DOHH2 (cell line): ENCODE measurements at regions not wholly inside any gene's neighbourhood (a gene's known extent, or its start where the extent isn't known, plus 50 kb on each side); places are given as distances from the start of the nearest gene placed in this dataset.

ENCODE experiments used
- H3F3A ChIP-seq: fragments of 200-600 bp; sonication (generic), shearing (Covaris generic); 2 replicates; pipeline ENCODE4 v1.6.0; 2016; ENCODE audit warnings: antibody characterized with exemption, mild to moderate bottlenecking; ENCODE audit not compliant: control insufficient read depth, insufficient read depth
- H3K27ac ChIP-seq: fragments of 200-600 bp; sonication (generic); 2 replicates; pipeline ENCODE4 v1.5.1; 2014; ENCODE audit warnings: low read depth, mild to moderate bottlenecking, low read length, moderate library complexity
- H3K27me3 ChIP-seq: fragments of 200-600 bp; sonication (generic); 2 replicates; pipeline ENCODE4 v1.6.1; 2014; ENCODE audit warnings: mild to moderate bottlenecking, low read length, mixed read lengths; ENCODE audit not compliant: control insufficient read depth
- H3K36me3 ChIP-seq: fragments of 200-600 bp; sonication (generic); 2 replicates; pipeline ENCODE4 v1.6.1; 2014; ENCODE audit warnings: mild to moderate bottlenecking, low read length, moderate library complexity, mixed read lengths; ENCODE audit not compliant: control insufficient read depth
- H3K4me1 ChIP-seq: fragments of 200-600 bp; sonication (generic); 2 replicates; pipeline ENCODE4 v1.6.1; 2014; ENCODE audit warnings: mild to moderate bottlenecking, low read length, mixed read lengths; ENCODE audit not compliant: control insufficient read depth
- H3K4me2 ChIP-seq: fragments of 200-600 bp; sonication (generic); 2 replicates; pipeline ENCODE4 v1.6.0; 2014; ENCODE audit warnings: mild to moderate bottlenecking, low read length, moderate library complexity
- H3K4me3 ChIP-seq: fragments of 200-600 bp; sonication (generic); 2 replicates; pipeline ENCODE4 v1.5.1; 2014; ENCODE audit warnings: mild to moderate bottlenecking, low read length, mixed read lengths
- H3K79me2 ChIP-seq: fragments of 200-600 bp; sonication (generic); 2 replicates; pipeline ENCODE4 v1.6.1; 2014; ENCODE audit warnings: mild to moderate bottlenecking, low read length, mixed read lengths; ENCODE audit not compliant: control insufficient read depth
- H3K9me2 ChIP-seq: fragments of 200-600 bp; sonication (generic); replicated peaks from 2 replicates; pipeline ENCODE4 v1.6.1; 2014; ENCODE audit warnings: mild to moderate bottlenecking, low read length, mixed read lengths; ENCODE audit not compliant: control insufficient read depth
- H3K9me3 ChIP-seq: fragments of 200-600 bp; sonication (generic); 2 replicates; pipeline ENCODE4 v1.6.1; 2014; ENCODE audit warnings: antibody characterized with exemption, low read length, mixed read lengths; ENCODE audit not compliant: control insufficient read depth, insufficient read depth
- H4K20me1 ChIP-seq: fragments of 200-600 bp; sonication (generic); 2 replicates; pipeline ENCODE4 v1.6.0; 2014; ENCODE audit warnings: low read depth, mild to moderate bottlenecking, antibody characterized with exemption, low read length, moderate library complexity; ENCODE audit not compliant: control insufficient read depth, insufficient read depth
- EZH2phosphoT487 ChIP-seq: fragments of 200-600 bp; sonication (generic); IDR thresholded peaks from 2 replicates; pipeline ENCODE4 v1.6.1; 2017; ENCODE audit warnings: borderline replicate concordance, mild to moderate bottlenecking, antibody characterized with exemption, low read length, moderate library complexity, mixed read lengths
- TF ChIP-seq, protein P1 (sequence below): fragments of 200-600 bp; sonication (generic); IDR thresholded peaks from one replicate; pipeline ENCODE4 v1.5.1; 2014; ENCODE audit warnings: antibody characterized with exemption, mild to moderate bottlenecking, low read depth, low read length; ENCODE audit not compliant: poor library complexity, severe bottlenecking

DNA sequence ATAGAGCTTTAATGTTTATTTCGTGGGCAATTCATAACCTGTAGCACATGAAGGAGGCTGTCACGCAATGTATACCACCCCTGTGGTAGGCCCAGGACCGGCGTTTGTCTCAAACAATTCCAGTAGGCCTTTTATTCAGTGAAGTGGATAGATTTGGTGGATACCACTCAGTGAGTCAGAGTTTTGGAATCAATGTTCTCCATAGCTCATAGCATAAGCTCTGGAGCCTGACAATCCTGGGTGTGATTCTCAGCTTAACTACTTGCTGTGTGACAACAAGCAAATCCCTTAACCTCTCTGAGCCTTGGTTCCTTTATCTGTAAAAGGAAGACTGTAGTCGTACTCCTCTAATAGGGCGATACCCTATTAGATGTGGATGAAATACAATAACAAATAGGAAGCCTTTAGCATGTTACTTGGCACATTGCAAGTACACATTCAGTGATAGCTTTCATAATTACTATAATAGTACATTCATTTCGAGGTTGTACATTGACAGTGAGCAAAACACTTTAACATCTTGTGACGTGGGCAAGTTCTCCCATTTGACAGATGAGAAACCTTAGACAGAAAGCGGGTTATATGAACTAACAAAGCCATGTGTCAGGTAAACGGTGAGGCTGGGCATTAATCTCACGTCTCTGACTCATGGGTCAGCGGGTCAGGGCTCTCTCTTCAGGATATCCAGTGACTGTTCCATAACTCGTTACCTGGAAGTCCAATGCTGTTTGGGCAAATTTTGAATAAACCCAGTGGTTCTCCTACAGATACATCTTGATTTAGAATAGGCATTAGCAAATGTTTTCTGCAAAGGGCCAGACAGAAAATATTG lies 130.8 kb downstream of the C9orf152 start:
- no peaks in the 10 kb centered on the region; the same call in 1 of the 2 replicates for H3F3A ChIP-seq
- H4K20me1 ChIP-seq = peaks cover 32% of the 10 kb centered on the region; the same call in 1 of the 2 replicates
- TF ChIP-seq, protein P1, sequence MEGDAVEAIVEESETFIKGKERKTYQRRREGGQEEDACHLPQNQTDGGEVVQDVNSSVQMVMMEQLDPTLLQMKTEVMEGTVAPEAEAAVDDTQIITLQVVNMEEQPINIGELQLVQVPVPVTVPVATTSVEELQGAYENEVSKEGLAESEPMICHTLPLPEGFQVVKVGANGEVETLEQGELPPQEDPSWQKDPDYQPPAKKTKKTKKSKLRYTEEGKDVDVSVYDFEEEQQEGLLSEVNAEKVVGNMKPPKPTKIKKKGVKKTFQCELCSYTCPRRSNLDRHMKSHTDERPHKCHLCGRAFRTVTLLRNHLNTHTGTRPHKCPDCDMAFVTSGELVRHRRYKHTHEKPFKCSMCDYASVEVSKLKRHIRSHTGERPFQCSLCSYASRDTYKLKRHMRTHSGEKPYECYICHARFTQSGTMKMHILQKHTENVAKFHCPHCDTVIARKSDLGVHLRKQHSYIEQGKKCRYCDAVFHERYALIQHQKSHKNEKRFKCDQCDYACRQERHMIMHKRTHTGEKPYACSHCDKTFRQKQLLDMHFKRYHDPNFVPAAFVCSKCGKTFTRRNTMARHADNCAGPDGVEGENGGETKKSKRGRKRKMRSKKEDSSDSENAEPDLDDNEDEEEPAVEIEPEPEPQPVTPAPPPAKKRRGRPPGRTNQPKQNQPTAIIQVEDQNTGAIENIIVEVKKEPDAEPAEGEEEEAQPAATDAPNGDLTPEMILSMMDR = no peak
- no peak for TF ChIP-seq EZH2phosphoT487

DNA sequence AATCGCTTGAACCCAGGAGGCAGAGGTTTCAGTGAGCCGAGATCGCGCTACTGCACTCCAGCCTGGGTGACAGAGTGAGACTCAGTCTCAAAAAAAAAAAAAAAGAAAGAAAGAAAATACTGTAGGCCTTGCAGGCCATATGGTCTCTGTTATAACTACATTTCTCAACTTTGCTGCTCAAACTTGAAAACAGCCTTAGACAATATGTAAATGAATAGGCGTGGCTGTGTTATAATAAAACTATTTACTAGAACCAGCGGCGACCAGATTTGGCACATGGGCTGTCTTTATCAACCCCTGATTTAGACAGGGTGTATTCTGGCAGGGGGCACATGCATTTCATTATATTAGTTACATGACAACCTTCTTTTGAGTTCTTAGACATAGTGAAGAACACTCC lies 130.0 kb downstream of the C9orf152 start:
- peaks cover 100% of the 10 kb centered on the region for H3K79me2 ChIP-seq
- H4K20me1 ChIP-seq = peaks cover 25% of the 10 kb centered on the region; the same call in 1 of the 2 replicates
- no peak overlapping the region for H3K4me2 ChIP-seq

More for the DNA sequence above, 130.8 kb downstream of the C9orf152 start:
- Histone ChIP-seq H3K4me3 (no peak overlapping the region), H3K36me3 (peaks cover 46% of the 10 kb centered on the region), H3K4me2 (no peak overlapping the region), H3K27ac (no peak overlapping the region), H3K9me2 (no peaks in the 10 kb centered on the region), H3K4me1 (peaks cover 20% of the 10 kb centered on the region), H3K9me3 (no peaks in the 10 kb centered on the region), H3K27me3 (no peaks in the 10 kb centered on the region), H3K79me2 (peaks cover 100% of the 10 kb centered on the region)

DNA sequence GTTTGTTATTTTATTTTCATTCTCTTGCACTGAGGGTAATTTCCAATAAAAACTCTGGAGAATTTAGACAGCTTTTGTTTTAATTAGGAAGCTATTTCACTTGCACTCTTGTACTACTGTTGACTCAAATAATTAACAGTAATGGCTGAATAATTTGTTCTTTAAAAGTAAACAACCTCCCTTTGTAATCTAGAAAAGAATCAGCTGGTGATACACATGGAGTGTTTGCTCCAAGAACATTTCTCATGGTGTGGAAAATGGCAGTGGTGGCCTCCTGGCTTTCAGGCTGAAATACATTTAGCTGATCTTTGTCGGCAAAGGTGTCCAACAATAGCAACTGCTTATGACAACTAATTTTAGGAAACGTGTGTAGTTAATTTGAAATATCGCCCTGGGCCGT lies 129.4 kb downstream of the C9orf152 start:
- Histone ChIP-seq H3K4me1 (peaks cover 11% of the 10 kb centered on the region), H3K36me3 (peaks cover 39% of the 10 kb centered on the region)

More for the DNA sequence above, 130.0 kb downstream of the C9orf152 start:
- Histone ChIP-seq H3K4me3 (no peak overlapping the region), H3K9me3 (no peaks in the 10 kb centered on the region), H3K36me3 (peaks cover 38% of the 10 kb centered on the region), H3K9me2 (no peaks in the 10 kb centered on the region), H3K4me1 (peaks cover 12% of the 10 kb centered on the region), H3F3A (no peaks in the 10 kb centered on the region; the same call in 1 of the 2 replicates), H3K27ac (no peak overlapping the region), H3K27me3 (no peaks in the 10 kb centered on the region)
- TF ChIP-seq EZH2phosphoT487 = no peak
- TF ChIP-seq, protein P1 = no peak

More for the DNA sequence above, 129.4 kb downstream of the C9orf152 start:
- H3K9me3 ChIP-seq = no peaks in the 10 kb centered on the region
- H3K9me2 ChIP-seq = no peaks in the 10 kb centered on the region
- peaks cover 100% of the 10 kb centered on the region for H3K79me2 ChIP-seq
- no peak overlapping the region for H3K4me2 ChIP-seq
- H3K4me3 ChIP-seq = no peak overlapping the region
- no peaks in the 10 kb centered on the region for H3K27me3 ChIP-seq
- no peak for TF ChIP-seq EZH2phosphoT487
- TF ChIP-seq, protein P1 = no peak
- peaks cover 22% of the 10 kb centered on the region; the same call in 1 of the 2 replicates for H4K20me1 ChIP-seq
- no peak overlapping the region for H3K27ac ChIP-seq
- H3F3A ChIP-seq = no peaks in the 10 kb centered on the region; the same call in 1 of the 2 replicates
